Activated naive CD4-positive, alpha-beta T cell treated with Interleukin-2 at 50 U/mL for 16 hours (primary cell): ENCODE measurements at regions not wholly inside any gene's neighbourhood (a gene's known extent, or its start where the extent isn't known, plus 50 kb on each side); places are given as distances from the start of the nearest gene placed in this dataset.

Source experiments
- DNase-seq: peaks from one replicate; pipeline ENCODE4 v3.0.0-alpha.2; 2020

GRCh38 chr5:56454219-56454862, 221.2 kb upstream of the ANKRD55 start:
- DNase-seq = no peak

DNA sequence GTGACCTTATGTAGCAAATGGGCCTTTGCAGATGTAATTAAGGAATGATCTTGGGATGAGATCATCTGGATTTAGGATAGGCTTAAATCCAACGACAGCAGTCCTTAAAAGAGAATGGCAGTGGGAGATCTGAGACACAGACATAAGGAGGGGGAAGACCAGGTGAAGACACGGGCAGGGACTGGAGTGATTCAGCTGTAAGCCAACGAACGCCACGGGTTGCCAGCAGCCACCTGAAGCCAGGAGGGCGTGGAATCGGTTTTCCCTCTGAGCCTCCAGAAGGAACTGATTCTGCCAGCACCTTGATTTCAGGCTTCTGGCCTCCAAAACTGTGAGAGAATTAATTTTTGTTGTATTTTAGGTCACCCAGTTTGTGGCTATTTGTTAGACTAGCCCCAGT, 218.6 kb upstream of the ANKRD55 start:
- no peak for DNase-seq

DNA sequence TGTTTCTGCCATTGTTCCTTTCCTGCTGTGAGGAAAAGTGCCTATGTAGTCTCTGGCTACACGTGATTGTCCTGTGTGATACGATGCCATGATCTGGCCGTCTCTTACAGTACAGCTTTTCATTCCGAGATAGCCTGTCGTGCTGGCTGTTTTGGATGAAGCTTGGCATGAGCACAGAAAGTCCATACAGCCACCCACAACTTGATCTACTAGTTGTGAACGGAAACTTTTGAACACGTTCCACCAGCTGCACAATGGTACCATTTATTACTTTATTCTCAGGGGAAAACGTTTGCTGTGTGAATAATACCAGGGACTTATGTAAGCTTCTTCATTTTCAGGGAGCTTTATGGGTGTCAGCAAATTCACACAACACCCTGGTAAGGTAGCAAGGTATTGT, 217.6 kb upstream of the ANKRD55 start:
- DNase-seq = no peak

DNA sequence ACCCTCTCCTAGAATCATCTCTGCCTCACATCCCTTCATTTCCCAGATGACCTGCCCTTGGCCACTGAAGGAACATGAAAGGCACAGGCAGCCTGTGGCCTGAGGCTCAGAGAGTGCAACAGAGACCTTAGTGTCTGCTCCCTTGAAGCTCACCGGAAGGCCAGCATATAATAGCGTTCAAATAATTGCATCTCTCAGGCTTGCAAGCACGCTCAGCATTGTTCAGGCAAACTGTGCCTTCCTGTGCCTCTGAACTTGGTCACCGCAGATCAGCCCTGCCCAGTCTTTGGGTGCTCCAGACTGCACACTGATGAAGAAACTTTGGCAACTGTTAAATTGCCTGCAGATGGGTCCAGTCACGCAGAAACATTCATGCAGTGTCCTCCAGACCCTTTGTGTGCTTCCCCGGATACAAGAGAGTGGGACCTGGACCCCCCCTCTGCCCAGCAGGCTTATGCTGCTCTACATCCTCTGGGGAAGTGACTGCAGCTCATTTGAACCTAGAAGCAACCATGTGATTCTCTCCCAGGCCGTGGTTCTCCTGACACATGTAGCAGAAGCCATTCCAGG, 216.0 kb upstream of the ANKRD55 start:
- no peak for DNase-seq

DNA sequence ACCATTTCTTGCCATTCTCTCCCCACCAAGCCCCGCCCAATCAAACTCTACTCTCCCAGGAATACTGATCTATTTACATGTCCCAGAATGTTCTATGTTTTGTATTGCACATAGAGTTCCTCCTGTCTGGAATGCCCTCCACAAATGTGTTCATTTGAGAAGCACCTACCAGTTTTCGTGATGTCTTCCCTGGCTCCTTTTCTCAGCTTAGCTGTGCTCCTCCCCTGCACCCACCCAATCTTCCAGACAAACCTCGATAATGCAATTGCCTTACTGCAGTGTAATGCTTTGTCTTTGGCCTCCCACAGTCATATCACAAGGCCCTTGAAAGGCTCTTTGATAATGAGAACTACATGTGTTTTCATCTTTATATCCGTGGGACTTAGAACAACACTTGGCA, 214.5 kb upstream of the ANKRD55 start:
- no peak for DNase-seq

- no peak for DNase-seq
Measured at GRCh38 chr5:56447232-56447631, 214.1 kb upstream of the ANKRD55 start.

- no peak for DNase-seq
Measured at GRCh38 chr5:56446728-56447127, 213.6 kb upstream of the ANKRD55 start.

GRCh38 chr5:56443826-56444225, 210.7 kb upstream of the ANKRD55 start:
- DNase-seq = no peak

DNA sequence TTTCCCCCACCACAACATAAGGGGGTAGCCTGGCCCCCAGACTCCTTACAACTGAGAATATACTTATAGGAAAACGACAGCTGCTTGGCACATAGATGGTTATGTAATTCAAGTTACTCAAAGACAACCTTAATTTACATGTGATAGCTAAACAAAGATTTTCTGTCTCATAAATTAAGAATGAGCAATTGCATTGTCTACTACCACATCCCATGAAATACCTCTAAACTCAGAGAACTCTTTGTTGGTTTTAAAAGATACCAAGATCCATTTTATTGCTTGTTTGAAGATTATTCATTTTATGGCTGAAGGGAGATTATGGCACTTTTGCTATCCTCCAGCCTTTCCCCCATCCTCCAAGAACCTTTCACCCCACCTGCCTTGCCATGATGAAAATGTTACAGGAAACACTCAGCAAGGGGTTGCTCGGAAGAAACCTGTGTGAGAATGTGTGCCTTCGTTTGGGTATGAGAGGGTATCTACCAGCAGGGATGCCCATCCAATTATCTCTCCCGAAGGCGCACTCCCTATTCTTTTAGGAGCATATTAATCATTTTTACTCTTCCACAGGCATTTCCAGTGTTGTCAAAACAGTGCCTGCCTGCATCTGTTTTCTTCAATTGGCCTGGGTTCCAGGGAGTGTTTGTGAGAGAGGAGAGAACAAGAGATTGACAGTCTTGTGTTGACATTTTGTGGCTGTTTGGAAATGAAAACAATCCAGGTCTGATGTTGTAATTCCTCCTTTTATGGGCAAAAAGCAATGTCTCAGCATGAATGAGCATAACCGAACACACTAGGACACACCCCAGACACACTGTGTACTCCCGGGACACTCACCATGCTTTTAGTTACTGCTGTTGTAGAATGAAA, 208.0 kb upstream of the ANKRD55 start:
- no peak for DNase-seq

DNA sequence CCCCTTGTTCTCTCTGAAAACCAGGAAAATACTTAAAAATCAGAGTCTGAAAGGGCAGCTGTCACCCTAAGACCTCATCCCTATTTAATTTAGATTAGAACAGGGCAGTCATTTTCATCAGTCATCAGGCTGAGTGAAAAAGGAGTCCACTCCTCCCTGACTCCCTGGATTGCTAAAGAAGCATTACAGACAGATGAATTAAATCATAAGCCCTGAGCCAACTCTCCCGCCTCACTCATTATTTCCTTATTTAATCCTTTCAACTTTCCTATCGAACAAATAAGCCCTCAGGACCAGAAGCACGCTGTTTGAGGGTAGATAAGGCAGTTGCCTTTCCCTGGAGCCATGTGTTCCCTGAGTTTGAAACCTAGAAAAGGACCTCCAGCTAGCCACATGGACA, 201.9 kb upstream of the ANKRD55 start:
- DNase-seq = no peak

GRCh38 chr5:56433039-56433617, 200.0 kb upstream of the ANKRD55 start:
- DNase-seq = no peak

DNA sequence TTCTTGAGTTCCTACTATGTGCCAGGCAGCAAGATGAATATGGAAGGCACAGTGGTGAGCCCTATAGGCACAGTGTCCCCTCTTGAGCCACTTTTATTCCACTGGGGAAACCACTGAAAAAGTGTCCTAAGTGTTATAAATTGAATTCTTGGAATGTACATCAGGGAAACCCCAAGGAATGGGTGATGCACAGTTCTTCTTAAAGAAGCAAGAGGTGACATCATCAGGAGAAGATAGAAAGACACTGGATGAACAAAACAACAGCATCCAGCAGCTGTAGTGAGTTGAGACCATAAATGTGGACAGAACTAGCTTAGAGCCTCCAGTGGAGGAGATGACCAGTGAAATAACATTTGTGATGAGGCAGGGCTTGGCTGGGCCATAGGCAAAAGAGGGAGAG, 199.2 kb upstream of the ANKRD55 start:
- no peak for DNase-seq

- DNase-seq = no peak
Measured at GRCh38 chr5:56430422-56430821, 197.3 kb upstream of the ANKRD55 start.

DNA sequence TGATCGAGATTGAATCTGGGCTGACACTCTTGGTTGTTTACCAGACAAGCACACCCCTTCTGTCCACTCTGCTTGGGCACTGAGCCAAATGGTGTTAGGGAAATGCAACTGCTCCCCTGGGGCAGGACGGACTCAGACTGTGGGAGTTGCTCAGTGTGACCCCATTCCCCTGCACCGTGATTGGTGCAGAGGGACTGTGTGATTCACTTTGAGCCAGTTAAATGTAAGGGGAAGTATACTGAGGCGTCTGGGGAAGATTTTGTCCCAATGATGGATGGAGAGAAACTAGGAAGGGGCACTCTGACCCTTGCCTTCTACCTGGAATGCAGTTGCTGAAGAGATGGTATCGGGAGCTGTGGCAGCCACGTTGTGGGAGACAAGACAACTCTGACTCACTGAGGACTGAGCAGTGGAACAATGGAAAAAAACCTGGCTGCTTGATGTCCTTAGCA, 196.0 kb upstream of the ANKRD55 start:
- DNase-seq = no peak

- DNase-seq = no peak
Measured at GRCh38 chr5:56426693-56427092, 193.6 kb upstream of the ANKRD55 start.

GRCh38 chr5:56422076-56422762, 189.1 kb upstream of the ANKRD55 start:
- DNase-seq = no peak

DNA sequence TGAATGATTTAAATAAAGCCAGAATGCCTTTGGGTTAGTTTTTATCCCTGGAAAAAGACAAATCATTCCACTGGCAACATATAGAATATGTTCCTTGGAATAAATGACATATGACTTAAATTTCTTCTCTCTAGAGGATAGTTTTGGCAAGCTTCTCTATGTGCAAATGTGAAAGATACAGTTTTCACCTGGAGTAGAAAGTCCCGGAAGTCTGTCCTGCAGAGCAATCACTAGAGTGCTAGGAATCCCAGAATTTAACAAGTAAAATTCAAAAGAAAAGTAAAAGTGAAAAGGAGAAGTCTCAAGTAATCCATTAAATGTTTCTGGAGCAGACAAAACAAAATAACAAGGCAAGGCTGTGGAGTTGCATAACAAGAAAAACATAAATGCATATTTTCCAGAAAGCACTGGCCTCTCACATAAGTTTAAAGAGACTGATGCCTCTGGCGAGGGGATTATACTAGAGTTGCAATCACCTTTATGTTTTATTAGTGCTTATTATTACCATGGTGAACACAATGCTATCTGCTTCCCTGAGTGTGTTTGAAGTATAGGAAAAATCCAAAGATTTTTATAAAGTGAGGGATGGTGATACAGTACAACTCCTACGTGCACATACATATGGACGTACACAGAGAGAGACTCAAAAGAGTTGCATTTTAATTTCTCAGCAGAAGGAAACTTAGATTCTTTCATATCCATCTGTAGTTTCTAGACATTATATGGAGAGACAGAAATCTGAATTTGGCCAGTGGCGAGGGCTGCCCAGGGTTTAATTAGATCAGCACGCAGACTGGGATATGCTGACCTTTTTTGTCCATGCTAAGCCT, 188.3 kb upstream of the ANKRD55 start:
- DNase-seq = no peak

GRCh38 chr5:56420323-56420722, 187.2 kb upstream of the ANKRD55 start:
- no peak for DNase-seq

DNA sequence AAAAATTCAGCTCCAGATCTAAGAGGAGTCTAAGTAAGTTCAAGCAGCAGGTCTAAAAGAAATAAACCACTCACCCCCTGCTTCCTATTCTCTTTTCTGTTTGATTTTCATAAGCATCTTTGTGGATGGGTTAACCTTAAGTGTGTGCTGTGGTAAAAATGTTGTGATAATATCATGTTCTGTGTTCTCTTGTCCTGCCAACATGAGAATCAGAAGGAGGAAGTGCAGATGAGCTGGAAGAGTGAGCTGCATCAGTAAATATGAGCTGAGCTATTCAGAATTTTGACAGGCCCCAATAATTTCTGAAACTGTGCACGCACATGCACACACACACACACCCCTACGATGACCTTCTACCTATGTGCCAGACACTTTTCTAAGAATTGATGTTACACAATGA, 186.5 kb upstream of the ANKRD55 start:
- DNase-seq = no peak

DNA sequence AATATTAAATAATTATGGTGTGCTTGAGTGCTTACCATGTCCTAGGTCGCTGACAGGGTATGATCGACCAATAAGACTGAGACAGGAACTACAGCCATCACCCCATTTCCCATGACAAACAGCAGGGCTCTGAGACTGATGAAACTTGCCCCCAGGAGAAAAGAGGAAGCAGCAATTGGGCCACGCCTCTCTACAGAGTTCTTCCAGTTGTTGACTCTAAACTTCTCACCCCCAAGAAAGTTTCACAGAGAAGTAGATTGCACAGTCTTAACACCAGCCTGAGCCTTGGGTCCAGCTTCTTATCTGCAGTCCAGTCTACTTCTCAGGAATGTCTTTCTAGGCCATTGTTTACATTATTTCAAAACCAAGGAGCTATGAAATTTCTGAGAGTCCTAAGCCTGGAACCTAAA, 182.2 kb upstream of the ANKRD55 start:
- DNase-seq = no peak

- DNase-seq = no peak
Measured at GRCh38 chr5:56414066-56414465, 180.9 kb upstream of the ANKRD55 start.

DNA sequence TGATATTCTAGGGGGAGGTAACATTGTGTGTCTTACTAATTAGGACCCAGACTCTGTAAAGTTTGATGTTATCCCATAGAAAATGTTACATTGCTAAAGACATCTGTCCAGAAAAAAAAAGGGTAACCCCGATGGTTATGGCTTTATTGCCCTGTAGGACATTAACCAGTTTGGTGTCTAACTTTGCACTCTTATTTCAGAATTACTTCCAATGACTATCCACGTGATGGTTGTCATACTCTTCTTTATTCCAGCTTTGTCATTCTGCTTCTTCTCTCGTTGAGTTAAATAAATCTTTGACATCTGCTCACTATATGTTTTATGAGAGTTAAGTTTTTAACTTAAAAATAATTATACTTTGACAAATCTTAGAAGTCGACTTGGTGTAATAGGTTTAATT, 180.4 kb upstream of the ANKRD55 start:
- DNase-seq = no peak
